ENCODE measurements at regions not wholly inside any gene's neighbourhood (a gene's known extent, or its start where the extent isn't known, plus 50 kb on each side); places are given as distances from the start of the nearest gene placed in this dataset.

DNA sequence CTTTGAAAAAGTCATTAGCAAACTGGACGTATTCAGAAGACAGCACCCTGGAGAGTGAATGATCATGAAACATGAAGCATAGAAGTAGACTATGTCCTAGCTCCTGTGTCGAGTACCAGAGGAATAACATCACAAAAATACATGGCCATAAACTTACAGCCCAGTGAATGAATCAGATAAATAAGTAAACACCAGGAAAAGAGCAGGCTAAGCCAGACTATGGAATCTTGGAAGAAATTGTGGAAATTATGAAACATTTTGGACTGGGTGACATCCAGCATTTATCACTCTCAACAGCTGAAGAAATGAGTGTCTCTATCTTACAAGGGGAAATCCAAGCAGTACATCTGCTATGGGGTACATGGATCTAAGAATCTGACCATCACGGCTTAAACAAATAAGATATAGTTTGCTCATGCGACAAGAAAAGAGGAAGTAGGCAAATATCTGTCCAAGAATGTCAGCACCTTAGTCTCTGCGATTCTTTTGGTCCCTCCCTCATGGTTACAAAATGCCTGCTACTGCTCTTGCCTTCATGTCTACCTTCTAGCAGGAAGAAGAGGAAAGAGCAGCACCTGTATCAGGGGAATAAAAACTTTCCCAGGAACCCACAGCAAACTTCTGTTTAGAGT lies 481.5 kb downstream of the BCOR start:
- DNase-seq: no peak

DNA sequence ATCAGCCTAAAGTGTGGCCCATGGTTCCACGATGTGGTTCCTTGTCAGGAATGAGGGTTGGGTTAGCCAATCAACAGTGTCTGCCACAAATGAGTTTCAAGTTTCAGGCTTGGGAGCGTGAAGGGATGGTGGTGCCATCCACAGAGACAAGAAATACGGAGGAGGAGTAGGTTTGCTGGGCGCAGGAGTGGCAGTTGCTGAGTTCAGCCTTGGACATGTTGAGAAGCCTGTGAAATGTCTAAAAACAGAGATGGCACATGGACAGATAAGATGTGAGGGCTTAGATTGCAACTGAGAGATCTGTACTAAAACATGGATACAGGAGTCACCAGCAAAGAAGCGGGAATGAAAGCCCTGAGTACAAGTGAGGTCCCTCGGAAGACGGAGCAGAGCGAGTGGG lies 481.0 kb downstream of the BCOR start:
- DNase-seq: no peak

- DNase-seq: no peak
Observed at GRCh38 chrX:39618178-39618577, 479.6 kb downstream of the BCOR start.

GRCh38 chrX:39619182-39620009 lies 478.4 kb downstream of the BCOR start:
- DNase-seq: no peak

DNA sequence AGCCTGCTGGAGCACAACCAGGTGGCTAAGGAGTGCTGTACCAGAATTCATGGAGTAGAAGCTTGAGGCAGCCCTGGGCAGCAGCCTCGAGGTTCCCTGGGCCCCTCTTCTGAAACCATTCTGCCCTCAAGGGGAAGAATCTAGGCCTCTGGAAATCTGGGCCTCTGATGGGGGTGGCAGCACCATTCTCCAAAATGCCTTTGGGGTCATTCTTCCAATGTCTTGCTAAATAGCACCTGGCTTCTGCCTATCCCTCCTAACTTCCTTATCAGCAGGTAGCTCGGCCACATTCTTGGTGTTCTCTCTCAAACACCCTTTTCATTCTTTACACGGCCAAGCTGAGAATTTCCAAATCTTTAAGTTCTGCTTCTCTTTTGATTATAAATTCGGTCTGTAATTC lies 473.6 kb downstream of the BCOR start:
- DNase-seq: no peak

- no peak for DNase-seq
Observed at GRCh38 chrX:39625810-39626209, 471.9 kb downstream of the BCOR start.

GRCh38 chrX:39626749-39627148 lies 471.0 kb downstream of the BCOR start:
- DNase-seq: no peak

DNA sequence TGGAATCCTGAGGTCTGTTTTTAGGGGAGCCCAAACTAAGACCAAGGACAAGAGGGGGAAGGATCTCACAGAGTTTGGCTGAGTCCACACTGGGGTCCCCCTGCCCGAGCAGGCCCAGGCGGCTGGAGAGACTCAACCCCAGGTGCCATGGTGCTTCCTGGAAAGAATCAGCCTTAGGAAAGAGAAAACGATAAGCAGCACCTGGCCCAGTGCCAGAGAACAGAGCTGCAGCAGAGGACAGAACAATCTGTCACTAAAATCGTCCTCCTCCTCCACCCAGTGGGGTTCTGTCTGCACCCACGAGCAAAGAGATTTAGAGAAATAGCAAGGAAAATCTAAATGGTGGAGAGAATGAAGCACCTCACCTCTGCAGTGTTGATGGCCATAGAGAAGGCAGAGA lies 470.5 kb downstream of the BCOR start:
- DNase-seq: no peak

DNA sequence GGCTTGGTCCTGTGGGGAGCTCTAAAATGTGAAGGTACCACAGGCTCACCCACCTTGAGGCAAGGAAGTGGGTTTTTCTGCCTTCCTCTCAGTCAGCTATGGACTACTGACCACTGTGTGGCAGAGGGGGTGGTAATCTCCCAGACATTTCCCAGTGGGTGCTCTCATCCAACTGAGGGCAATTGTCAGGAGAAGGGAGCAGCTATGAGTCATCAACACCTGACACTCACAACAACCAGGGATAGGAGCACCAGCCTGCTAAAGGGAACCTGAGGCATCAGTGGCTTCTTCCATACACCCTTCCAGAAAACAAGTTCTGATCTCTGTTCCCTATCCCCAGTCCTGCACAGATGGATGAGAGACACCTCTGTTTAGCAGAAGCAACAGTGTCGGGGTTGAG lies 468.8 kb downstream of the BCOR start:
- no peak for DNase-seq

GRCh38 chrX:39630344-39630743 lies 467.4 kb downstream of the BCOR start:
- no peak for DNase-seq

GRCh38 chrX:39631276-39632229 lies 466.2 kb downstream of the BCOR start:
- DNase-seq: no peak

DNA sequence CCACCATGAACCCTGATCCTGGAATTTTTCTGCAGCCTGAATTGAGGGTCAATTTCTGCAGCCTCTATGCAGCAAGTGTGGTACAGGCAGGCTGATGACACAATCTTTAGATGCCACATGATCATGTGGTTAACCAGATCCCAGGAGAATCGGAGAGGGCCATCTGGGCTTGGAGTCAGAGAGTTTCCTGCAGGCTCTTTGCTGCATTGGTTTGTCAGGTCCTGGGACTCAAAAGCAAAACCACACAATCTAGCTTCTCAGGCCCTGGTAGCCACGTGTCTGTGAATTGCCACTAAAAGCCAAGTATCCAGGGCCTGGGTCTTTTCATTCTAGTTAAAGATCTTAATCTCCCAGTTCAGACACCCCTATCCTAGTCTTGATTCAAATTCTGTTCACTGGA lies 464.5 kb downstream of the BCOR start:
- DNase-seq: peak in 1 of 2 experiments; percentile 9

DNA sequence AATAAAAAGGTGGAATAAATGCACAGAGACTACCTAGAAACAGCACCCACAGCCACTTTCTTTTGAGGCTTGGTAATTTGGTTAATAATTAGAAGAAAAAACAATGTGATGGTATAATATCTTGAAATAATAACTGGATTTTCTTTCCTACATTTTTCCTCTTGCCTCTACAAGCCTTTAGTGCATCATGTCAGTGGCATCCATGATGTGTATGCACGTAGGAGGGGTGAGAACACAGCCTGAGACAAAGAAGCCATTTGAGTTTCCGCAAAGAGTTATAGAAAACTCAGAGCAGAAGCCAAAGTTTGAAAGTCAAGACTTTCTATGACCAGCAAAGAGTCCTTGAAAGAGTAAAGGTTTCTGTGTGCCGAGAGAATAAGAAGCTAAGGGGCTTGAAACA lies 461.3 kb downstream of the BCOR start:
- DNase-seq: no peak

- no peak for DNase-seq
Observed at GRCh38 chrX:39638526-39638925, 459.2 kb downstream of the BCOR start.

- no peak for DNase-seq
Observed at GRCh38 chrX:39639871-39640270, 457.9 kb downstream of the BCOR start.

DNA sequence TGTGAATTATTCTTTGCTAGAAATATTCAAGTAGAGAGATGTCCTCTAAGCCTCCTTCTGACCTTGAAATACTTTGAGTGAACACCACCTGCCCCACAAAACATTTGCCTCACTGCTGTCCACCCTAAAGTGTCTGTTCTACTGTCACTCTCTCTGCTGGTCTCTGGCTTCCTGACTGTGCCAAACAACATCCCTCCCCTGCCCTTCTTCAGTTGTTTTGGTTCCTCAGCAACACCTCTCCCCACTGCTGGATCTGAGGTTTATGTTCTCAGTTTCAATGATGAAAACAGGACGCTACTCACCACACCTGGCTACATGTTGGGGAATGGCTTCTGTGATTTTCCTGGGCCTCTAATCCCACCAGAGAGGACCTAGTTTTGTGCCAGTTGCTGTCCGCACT lies 456.9 kb downstream of the BCOR start:
- DNase-seq: no peak

DNA sequence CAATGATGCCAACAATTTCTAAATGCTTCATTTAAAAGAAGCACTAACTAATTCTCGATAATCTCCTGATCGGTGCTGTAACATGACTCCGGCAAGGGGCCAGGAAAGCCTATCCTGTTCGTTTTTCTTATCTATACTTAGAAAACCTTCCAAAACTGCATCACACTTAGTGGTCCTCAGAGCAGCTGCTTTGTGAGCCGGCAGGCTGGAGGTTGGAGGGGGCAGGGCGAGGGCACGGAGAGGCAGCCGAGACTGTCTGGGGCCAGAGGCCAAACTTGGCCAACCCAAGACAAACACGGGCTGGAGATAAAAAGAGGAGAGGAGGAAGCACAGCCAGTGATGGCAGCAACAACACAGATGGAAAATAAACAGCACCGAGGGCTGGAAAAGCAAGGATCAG lies 455.7 kb downstream of the BCOR start:
- DNase-seq: no peak

DNA sequence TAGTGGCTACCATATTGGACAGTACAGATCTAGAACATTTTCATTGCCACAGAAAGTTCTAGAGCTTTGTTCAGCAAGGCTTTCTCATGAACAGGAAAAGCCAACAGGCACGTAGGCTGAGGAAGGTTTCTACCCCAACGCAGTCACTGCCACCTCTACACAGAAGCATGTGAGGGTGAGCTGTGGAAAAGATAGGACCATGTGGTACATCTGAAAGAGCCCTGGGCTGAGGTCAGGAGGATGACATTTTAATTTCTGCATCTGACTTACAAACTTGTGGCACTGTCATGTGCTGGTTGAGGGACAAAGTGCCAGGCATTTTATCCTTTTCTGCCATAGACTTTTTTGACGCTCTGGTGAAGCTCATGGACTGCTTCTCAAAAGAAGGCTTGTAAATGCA lies 454.2 kb downstream of the BCOR start:
- no peak for DNase-seq

GRCh38 chrX:39645178-39645895 lies 452.4 kb downstream of the BCOR start:
- DNase-seq: no peak

GRCh38 chrX:39648548-39649254 lies 449.1 kb downstream of the BCOR start:
- no peak for DNase-seq

- no peak for DNase-seq
Observed at GRCh38 chrX:39650768-39651347, 446.9 kb downstream of the BCOR start.

- no peak for DNase-seq
Observed at GRCh38 chrX:39652336-39652735, 445.4 kb downstream of the BCOR start.
